ENCODE measurements at regions not wholly inside any gene's neighbourhood (a gene's known extent, or its start where the extent isn't known, plus 50 kb on each side); places are given as distances from the start of the nearest gene placed in this dataset.
"Not testable (repeated sequence)": the region's sequence is repeated elsewhere in the genome, so short reads cannot be mapped to it uniquely, and the experiment has no call there.

- no peak for DNase-seq (ENCODE audit: low read depth)
Observed at GRCh38 chr20:5390720-5391119, 74.0 kb upstream of the PROKR2 start.

- DNase-seq (ENCODE audit: low read depth): not testable (repeated sequence)
Observed at GRCh38 chr20:5386846-5387245, 70.1 kb upstream of the PROKR2 start.

- not testable (repeated sequence) for DNase-seq (ENCODE audit: low read depth)
Observed at GRCh38 chr20:5381527-5381926, 64.8 kb upstream of the PROKR2 start.

- DNase-seq (ENCODE audit: low read depth): no peak
Observed at GRCh38 chr20:5377484-5377883, 60.7 kb upstream of the PROKR2 start.

- no peak for DNase-seq (ENCODE audit: low read depth)
Observed at GRCh38 chr20:5376228-5376627, 59.5 kb upstream of the PROKR2 start.

GRCh38 chr20:5374171-5374570, 57.4 kb upstream of the PROKR2 start:
- no peak for DNase-seq (ENCODE audit: low read depth)

GRCh38 chr20:5372371-5372770, 55.6 kb upstream of the PROKR2 start:
- no peak for DNase-seq (ENCODE audit: low read depth)

- DNase-seq (ENCODE audit: low read depth): no peak
Observed at GRCh38 chr20:5369629-5370028, 52.9 kb upstream of the PROKR2 start.

Measured in activated T-helper 9 cell treated with anti-CD3 and anti-CD28 coated beads, Interleukin-2, amount 50 U/mL, for 16 hours (primary cell).